HepG2 (cell line): ENCODE measurements at regions not wholly inside any gene's neighbourhood (a gene's known extent, or its start where the extent isn't known, plus 50 kb on each side); places are given as distances from the start of the nearest gene placed in this dataset.
A peak's percentile ranks its signal among the peaks of the same experiment; 100 is the strongest.

Experiments
- ATAC-seq: fragments of 200-7000 bp; cut with Tn5 transposase; 3 replicates; pipeline ENCODE4 v1.9.1; 2020; ENCODE audit warnings: mild to moderate bottlenecking, moderate library complexity
- BruUV-seq: library from RNA; stranded (reverse); fragments of 400-500 nt; replicated peaks from 2 replicates; lab custom pipeline; 2021; lab: Mats Ljungman, UMichigan
- CTCF ChIA-PET: fragments of 300-600 bp; formaldehyde crosslinking; extraction: SDS; loops from one replicate; lab custom pipeline; 2021; ENCODE audit warnings: low total read pairs, inconsistent platforms, low intra/inter-chr PET ratio; lab: Yijun Ruan, JAX
- POLR2A ChIA-PET: fragments of 350-600 bp; sonication (Branson Sonifier 250); formaldehyde crosslinking; loops from one replicate; lab custom pipeline; 2020; ENCODE audit warnings: antibody characterized with exemption, inconsistent platforms; lab: Yijun Ruan, JAX
- DNase-seq: peaks from one replicate; pipeline ENCODE4 v3.0.0-alpha.2; 2015; ENCODE audit warnings: low spot score
- FAIRE-seq: peaks from 3 replicates; lab custom pipeline; 2011; peaks lifted over from hg19 to GRCh38; lab: Jason Lieb, UNC
- H2AFZ ChIP-seq: one replicate; pipeline ENCODE4 v1.6.1; 2011; ENCODE audit warnings: low read length, inconsistent platforms
- H3K27ac ChIP-seq: fragments of 300-600 bp; 3 replicates; pipeline ENCODE4 v1.8.0; 2011; ENCODE audit warnings: mixed run types, mild to moderate bottlenecking, mixed read lengths, low read length, inconsistent platforms; ENCODE audit not compliant: insufficient read depth; ENCODE audit errors: extremely low read length
- H3K27me3 ChIP-seq, 2 experiments: fragments of 200-600 bp in 1 of 2; 2 replicates in 1 of 2; 3 replicates in 1 of 2; pipeline versions ENCODE4 v1.6.0 to v1.8.0; 2011; ENCODE audit warnings: low read length in 2 of 2, mild to moderate bottlenecking in 2 of 2, moderate library complexity in 2 of 2, inconsistent platforms in 1 of 2; ENCODE audit not compliant: insufficient read depth in 2 of 2, control insufficient read depth in 1 of 2
- H3K36me3 ChIP-seq, 2 experiments: fragments of 200-600 bp in 1 of 2; replicated peaks in 1 of 2; 2 replicates in 1 of 2; 3 replicates in 1 of 2; pipeline versions ENCODE4 v1.5.1 to v1.8.0; 2011; ENCODE audit warnings: low read length in 2 of 2, inconsistent platforms in 1 of 2; ENCODE audit not compliant: insufficient read depth in 2 of 2, control insufficient read depth in 1 of 2
- H3K4me1 ChIP-seq: 2 replicates; pipeline ENCODE4 v1.5.1; 2012; ENCODE audit warnings: low read length, inconsistent platforms; ENCODE audit not compliant: insufficient read depth
- H3K4me2 ChIP-seq: 2 replicates; pipeline ENCODE4 v1.6.0; 2011; ENCODE audit warnings: low read depth, low read length, inconsistent platforms
- H3K4me3 ChIP-seq, 3 experiments: fragments of 200-600 bp in 1 of 3; sonication (generic), shearing (Covaris generic) in 1 of 3; replicated peaks in 1 of 3; 2 replicates each; pipeline ENCODE4 v1.5.1; 2011 to 2016; ENCODE audit warnings: low read length in 3 of 3, inconsistent platforms in 2 of 3, low read depth in 2 of 3, mild to moderate bottlenecking in 2 of 3, control low read depth in 1 of 3, mixed read lengths in 1 of 3; ENCODE audit not compliant: insufficient read depth in 1 of 3
- H3K79me2 ChIP-seq: one replicate; pipeline ENCODE4 v1.6.1; 2011; ENCODE audit warnings: low read length, inconsistent platforms; ENCODE audit not compliant: insufficient read depth
- H3K9ac ChIP-seq: 2 replicates; pipeline ENCODE4 v1.6.0; 2011; ENCODE audit warnings: mild to moderate bottlenecking, low read depth, low read length, inconsistent platforms; ENCODE audit not compliant: insufficient read depth
- H3K9me3 ChIP-seq: 2 replicates; pipeline ENCODE4 v1.5.1; 2012; ENCODE audit warnings: mild to moderate bottlenecking, low read length
- H4K20me1 ChIP-seq: 2 replicates; pipeline ENCODE4 v1.6.0; 2011; ENCODE audit warnings: inconsistent platforms, mild to moderate bottlenecking, low read length, moderate library complexity; ENCODE audit not compliant: insufficient read depth
- ARID2 ChIP-seq: sonication (generic); formaldehyde crosslinking; IDR thresholded peaks from 2 replicates; pipeline ENCODE4 v1.8.1; 2022; ENCODE audit warnings: mild to moderate bottlenecking, missing genetic modification reagents, borderline replicate concordance
- MIER2 ChIP-seq: IDR thresholded peaks from 2 replicates; pipeline ENCODE4 v1.6.1; 2016; ENCODE audit warnings: missing biosample characterization, missing genetic modification reagents
- NFE2L2 ChIP-seq: fragments of 150-350 bp; IDR thresholded peaks from 2 replicates; pipeline ENCODE4 v1.6.1; 2014; ENCODE audit warnings: low read length
- NONO ChIP-seq, 2 experiments: fragments of 450-650 bp in 1 of 2; sonication (generic) in 1 of 2; formaldehyde crosslinking in 1 of 2; IDR thresholded peaks in 1 of 2; conservative IDR thresholded peaks in 1 of 2; 2 replicates each; pipeline versions ENCODE4 v1.6.1 to v1.8.0; 2017 to 2022; ENCODE audit warnings: mild to moderate bottlenecking in 1 of 2, missing genetic modification reagents in 1 of 2, moderate library complexity in 1 of 2
- SKI ChIP-seq: fragments of 450-650 bp; IDR thresholded peaks from one replicate; pipeline ENCODE4 v1.6.1; 2018; ENCODE audit warnings: mild to moderate bottlenecking; ENCODE audit not compliant: partially characterized antibody
- TOPORS ChIP-seq: sonication (generic); formaldehyde crosslinking; IDR thresholded peaks from 2 replicates; pipeline ENCODE4 v1.8.0; 2023; ENCODE audit warnings: mild to moderate bottlenecking, missing genetic modification reagents
- WIZ ChIP-seq: sonication (generic); formaldehyde crosslinking; IDR thresholded peaks from 2 replicates; pipeline ENCODE4 v1.5.1; 2020; ENCODE audit warnings: mild to moderate bottlenecking, missing genetic modification reagents
- ZBTB1 ChIP-seq: sonication (generic); formaldehyde crosslinking; IDR thresholded peaks from 2 replicates; pipeline ENCODE4 v1.4.0; 2020; ENCODE audit warnings: missing genetic modification reagents, borderline replicate concordance
- ZIK1 ChIP-seq: sonication (generic); formaldehyde crosslinking; IDR thresholded peaks from 2 replicates; pipeline ENCODE4 v1.5.0; 2020; ENCODE audit warnings: mild to moderate bottlenecking, low read depth, missing genetic modification reagents, borderline replicate concordance
- ZNF264 ChIP-seq: sonication (generic); formaldehyde crosslinking; IDR thresholded peaks from 2 replicates; pipeline ENCODE4 v1.4.0; 2020; ENCODE audit warnings: missing genetic modification reagents
- WGBS: methylation state at CpG from one replicate; pipeline ENCODE4 v1.1.6; 2017; ENCODE audit warnings: low lambda C conversion rate; 5-methylcytosine and 5-hydroxymethylcytosine counted together
- in situ Hi-C: cut with HindIII; loops from 2 replicates; pipeline ENCODE4 v1.10.0; 2017; ENCODE audit warnings: low pct_unique_long_range_greater_than_20kb; ENCODE audit not compliant: extremely low pct_ligation_motif_present
- intact Hi-C: fragments of 100-400 bp; cut with micrococcal nuclease; formaldehyde crosslinking; loops from one replicate; pipeline ENCODE4 v1.10.0; 2022; ENCODE audit not compliant: unreplicated experiment
- TF ChIP-seq, protein P1 (sequence below): sonication (generic); formaldehyde crosslinking; IDR thresholded peaks from 2 replicates; pipeline ENCODE4 v1.5.1; 2020; ENCODE audit warnings: mild to moderate bottlenecking, missing genetic modification reagents, moderate library complexity

DNA sequence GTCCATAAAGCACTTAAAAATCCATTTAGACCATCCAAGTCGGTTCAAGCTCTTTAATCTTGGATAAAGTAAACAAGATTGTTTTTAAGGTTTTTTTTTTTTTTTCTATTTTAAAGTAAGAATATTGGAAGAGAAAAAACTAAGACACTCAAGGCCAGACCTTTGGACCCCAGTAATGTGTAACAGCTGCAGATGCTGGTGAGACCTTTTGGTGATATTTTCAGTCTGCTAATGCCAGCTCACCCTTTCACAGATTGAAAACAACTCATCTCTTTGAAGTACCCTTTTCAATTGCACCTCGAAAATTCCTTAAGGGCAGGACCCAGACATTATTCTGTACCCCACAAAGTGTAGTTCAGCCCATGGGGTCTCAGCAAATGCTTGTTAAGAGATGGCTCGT lies 260.7 kb upstream of the CTNNB1 start:
- Histone ChIP-seq H3K9ac (no peak overlapping the region; the same call in 1 of the 2 replicates), H3K4me1 (peaks cover 24% of the 10 kb centered on the region), H2AFZ (no peak overlapping the region), H3K9me3 (no peaks in the 10 kb centered on the region), H3K4me2 (peak overlapping the region; percentile 48), H3K27me3 (no peaks in the 10 kb centered on the region), H3K27ac (no peak overlapping the region), H3K79me2 (no peaks in the 10 kb centered on the region)
- no peak for DNase-seq
- ChIA-PET POLR2A (no interaction called here), CTCF (no interaction called here)
- in situ Hi-C loops = no loop called here
- no peak for ATAC-seq
- WGBS = 0% methylated on average over 3 of the region's 3 CpGs
- FAIRE-seq = no peak
- TF ChIP-seq ZIK1 (CRISPR knock-in tag) = no peak
- TF ChIP-seq NFE2L2 = no peak
- TF ChIP-seq, protein P1, sequence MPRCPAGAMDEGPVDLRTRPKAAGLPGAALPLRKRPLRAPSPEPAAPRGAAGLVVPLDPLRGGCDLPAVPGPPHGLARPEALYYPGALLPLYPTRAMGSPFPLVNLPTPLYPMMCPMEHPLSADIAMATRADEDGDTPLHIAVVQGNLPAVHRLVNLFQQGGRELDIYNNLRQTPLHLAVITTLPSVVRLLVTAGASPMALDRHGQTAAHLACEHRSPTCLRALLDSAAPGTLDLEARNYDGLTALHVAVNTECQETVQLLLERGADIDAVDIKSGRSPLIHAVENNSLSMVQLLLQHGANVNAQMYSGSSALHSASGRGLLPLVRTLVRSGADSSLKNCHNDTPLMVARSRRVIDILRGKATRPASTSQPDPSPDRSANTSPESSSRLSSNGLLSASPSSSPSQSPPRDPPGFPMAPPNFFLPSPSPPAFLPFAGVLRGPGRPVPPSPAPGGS (CRISPR knock-in tag) = no peak
- TF ChIP-seq ZNF264 (CRISPR knock-in tag) = no peak
- TF ChIP-seq MIER2 = no peak
- no peak for TF ChIP-seq SKI
- no peak for TF ChIP-seq NONO (IDR thresholded peaks at IDR 0.05)
- no peak for TF ChIP-seq NONO (CRISPR knock-in tag; conservative IDR thresholded peaks at IDR 0.05)
- TF ChIP-seq WIZ (CRISPR knock-in tag) = no peak
- no peak for TF ChIP-seq TOPORS
- TF ChIP-seq ZBTB1 (CRISPR knock-in tag) = no peak
- no peak for TF ChIP-seq ARID2 (CRISPR knock-in tag)
- TF ChIP-seq, all 625 proteins: peak for 0
- Histone ChIP-seq H3K36me3 (no peaks in the 10 kb centered on the region), H3K4me3 (no peak overlapping the region), H4K20me1 (no peaks in the 10 kb centered on the region)
- no TSS peak for BruUV-seq
- intact Hi-C loops = loop anchor here (10.0 kb wide), 1 partner anchor 256 kb away; the partner anchor contains the start of gene CTNNB1
